NCI-H82 treated with DMSO at 0.1 percent for 48 hours (cell line): ENCODE measurements at regions not wholly inside any gene's neighbourhood (a gene's known extent, or its start where the extent isn't known, plus 50 kb on each side); places are given as distances from the start of the nearest gene placed in this dataset.

Source experiments
- DNase-seq: peaks from one replicate; lab custom pipeline; 2025; ENCODE audit not compliant: unreplicated experiment; lab: John Stamatoyannopoulos, UW

DNA sequence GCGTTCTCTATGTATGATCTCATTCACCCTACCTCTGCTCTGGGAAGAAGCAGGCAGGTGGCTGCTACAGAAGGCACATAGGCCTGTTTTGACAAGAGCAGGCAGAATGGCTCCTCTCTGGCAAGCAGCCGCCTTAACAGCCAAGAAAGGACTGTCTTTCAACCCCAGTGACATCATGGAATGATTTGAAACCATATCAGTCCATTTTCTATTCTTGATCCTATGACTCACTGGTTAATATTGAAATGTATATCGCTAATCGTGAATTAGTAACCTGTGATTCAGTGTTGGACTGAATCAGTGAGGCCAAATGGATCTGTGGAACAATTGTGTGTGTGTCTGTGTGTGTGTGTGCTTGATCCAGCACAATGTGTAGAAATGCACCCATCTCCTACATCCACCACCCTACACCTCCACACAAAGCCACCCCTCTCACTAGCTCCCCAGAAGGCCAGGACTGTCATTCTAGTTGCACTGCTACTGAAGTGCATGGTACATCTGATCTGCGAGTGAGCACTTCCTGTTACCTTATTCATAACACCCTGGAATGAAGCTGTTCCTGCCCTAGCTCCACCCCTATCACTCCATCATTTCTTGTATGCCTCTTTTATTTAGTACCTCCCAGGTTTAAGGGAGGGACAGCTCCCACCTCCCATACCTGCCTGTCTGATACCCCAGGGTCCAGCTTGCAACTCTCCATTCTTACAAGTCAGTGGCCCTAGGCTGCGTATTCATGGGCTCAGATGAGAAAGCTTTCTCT is 460.0 kb downstream of the FOXO1 start:
- no peak for DNase-seq

- no peak for DNase-seq
Observed at GRCh38 chr13:40207001-40207478, 459.4 kb downstream of the FOXO1 start.

DNA sequence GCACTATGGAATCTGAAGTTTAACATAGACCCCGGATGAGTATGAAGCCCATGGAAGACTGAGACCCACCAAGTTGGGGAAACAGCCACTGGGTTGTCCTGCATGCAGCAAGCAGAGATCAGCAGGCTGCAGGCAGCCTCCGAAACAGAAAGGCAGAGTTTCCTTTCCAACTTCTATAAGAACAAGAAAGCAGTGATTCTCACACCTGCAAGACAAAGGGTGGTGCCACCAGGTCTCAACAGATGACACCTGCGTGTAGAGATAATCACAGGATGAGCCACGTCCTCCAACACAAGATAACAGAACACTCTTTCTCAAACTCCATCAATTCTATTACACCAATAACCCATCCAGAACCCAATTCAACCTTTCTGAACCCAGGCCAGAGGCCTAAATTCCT is 457.9 kb downstream of the FOXO1 start:
- no peak for DNase-seq

- no peak for DNase-seq
Observed at GRCh38 chr13:40210865-40211585, 455.4 kb downstream of the FOXO1 start.

GRCh38 chr13:40211586-40211968 is 454.9 kb downstream of the FOXO1 start:
- DNase-seq: no peak

DNA sequence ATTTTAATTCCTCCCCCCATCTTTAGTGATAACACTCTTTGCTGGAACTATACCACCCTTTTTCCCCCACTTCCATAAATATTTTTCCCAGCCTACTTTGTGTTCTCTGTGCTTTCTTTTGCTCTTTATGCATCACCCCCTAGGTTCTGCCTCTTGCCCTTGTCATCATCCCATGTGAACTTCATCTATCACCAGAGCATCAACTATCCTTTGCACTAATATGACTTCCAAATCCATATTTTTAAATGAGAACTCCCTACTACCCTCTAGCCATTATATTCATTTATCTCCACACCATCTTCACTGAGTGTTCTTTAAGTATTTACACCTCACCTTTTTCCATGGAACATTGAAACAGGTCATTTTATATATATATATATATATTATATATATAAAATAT is 452.7 kb downstream of the FOXO1 start:
- DNase-seq: no peak

- DNase-seq: no peak
Observed at GRCh38 chr13:40215311-40215710, 451.1 kb downstream of the FOXO1 start.

DNA sequence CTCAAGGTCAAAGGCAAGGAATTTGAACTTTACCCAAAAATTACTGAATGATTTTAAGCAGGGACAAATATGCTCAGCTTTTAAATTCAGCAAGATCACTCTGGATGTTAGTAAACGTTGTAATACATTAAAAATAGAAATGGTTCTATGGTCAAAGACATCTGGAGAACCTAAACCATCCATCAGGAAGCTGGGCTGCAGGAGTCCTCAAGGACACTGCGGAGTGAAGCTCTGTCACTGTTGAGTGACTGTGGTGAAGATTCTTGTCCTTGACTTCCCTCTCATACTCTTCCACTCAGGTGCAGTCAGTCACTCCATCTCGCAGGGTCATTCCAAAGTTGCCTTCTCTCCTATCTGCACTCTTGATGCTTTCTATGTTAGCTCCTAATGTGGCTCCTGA is 450.7 kb downstream of the FOXO1 start:
- DNase-seq: no peak

- DNase-seq: no peak
Observed at GRCh38 chr13:40217675-40218074, 448.8 kb downstream of the FOXO1 start.

DNA sequence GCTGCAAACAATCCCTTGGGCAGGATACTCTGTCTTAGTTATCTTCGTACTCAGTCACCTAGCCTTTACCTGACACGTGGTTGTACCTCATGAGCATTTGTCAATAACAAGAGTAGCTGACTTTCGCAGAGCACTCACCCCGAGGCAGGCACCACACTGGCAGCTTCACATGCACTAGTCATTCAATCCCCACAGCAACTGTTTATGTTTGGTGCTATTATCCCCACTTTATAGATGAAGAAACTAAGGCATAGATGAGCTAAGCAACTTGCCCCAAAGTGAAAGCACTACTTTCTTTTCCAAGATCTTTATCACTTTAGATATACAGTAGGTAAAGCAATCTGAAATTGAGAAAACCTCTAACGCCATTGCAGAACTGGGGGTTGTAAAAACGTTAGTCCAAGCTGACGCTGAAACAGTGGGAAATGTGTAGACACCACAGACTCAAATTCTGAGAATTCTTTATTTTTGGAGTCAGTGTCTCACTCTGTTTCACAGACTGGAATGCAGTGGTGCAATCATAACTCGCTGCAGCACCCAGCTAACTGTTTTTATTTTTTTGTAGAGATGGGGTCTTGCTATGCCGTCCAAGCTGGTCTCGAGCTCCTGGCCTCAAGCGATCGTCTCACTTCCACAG is 446.0 kb downstream of the FOXO1 start:
- no peak for DNase-seq

DNA sequence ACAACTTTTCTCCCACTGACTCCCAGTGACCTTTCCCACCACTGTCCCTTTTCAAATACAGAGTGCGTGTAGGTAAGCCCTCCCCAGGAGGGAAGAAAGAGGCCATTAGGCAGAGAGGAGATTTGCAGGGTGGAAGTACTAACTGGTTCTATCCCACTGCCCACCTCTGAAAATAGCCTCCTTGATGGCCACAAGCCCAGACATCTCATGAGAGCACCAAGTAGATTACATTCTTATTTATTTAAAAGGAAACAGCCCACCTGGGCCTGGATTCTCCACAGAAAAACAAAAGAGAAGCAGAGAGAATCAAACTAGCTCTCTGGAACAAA is 445.3 kb downstream of the FOXO1 start:
- DNase-seq: no peak

GRCh38 chr13:40221460-40222201 is 444.8 kb downstream of the FOXO1 start:
- DNase-seq: no peak

- no peak for DNase-seq
Observed at GRCh38 chr13:40223585-40223984, 442.9 kb downstream of the FOXO1 start.

DNA sequence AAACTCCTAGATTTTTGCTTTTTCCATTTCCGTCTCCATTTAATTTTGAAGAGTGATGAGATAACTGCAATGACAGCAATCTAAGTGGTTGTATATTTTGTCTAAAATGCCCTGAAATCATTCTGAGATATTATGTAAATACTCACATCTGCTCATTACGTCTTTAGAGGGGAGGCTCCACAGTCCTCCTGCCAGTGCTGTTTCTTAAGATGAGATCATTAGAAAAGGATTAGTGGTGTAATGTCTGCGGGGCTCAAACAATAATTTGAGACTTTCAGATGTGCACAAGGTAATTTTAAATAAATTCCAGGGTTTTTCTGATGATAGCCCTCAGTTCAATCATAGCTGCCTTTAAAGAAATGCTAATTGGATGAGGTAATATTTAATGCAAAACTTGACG is 437.9 kb downstream of the FOXO1 start:
- peak; percentile 58 for DNase-seq

DNA sequence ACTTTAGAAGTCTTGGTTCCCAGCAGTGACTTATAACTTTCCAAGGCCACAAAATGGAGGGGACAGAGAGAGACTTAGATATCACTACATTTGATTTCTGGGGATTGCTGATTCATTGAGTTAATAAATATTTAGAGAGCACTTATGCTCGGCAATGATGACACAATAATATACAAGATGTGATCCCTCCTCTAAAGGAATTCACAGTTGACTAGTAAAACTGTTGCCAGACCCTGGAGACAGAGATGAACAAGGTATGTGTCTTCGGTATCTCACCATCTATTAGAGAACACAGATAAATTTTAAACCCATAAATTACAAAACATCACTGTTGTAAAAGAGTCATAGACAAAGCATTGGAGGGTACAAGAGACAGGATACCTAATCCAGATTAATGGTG is 437.5 kb downstream of the FOXO1 start:
- DNase-seq: no peak

DNA sequence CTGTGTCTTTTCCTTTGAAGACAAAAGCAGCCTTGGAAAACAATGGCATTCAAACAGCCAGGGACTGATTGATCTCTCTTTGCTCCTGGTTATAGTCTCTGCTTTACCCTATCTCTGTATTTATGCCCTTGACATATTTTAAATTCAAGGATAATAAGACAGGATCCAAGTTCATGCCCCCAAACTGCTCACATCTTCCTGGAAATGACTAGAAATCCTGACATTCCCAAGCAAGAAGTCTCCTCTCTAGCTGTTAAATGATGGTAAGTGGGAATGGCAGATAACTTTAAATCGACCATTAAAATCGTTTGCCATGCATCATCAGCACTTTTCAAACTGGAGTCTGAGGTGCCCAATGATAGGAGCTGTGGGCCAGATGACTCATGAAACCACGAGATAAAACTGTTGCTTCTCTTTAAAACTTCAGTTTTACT is 435.6 kb downstream of the FOXO1 start:
- DNase-seq: no peak

DNA sequence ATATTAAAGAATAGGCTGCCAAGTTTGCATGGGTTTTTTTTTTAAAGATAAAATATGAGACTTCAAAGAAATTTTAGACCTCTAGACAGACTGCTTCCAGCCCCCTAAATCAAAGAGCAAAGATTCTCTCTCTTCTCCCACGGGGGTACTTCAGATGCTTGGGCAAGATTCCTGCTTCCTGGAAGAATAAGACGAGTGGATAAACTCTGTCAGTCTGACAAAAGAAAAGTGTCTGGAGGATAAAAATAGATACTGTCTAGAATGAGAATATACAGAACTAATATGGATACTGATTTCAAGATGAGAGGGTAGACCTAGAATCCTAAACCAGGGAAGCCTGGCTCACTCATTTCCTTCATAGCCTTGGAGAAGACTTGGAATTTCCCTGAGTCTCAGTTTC is 435.1 kb downstream of the FOXO1 start:
- DNase-seq: no peak

GRCh38 chr13:40231751-40232150 is 434.7 kb downstream of the FOXO1 start:
- no peak for DNase-seq

DNA sequence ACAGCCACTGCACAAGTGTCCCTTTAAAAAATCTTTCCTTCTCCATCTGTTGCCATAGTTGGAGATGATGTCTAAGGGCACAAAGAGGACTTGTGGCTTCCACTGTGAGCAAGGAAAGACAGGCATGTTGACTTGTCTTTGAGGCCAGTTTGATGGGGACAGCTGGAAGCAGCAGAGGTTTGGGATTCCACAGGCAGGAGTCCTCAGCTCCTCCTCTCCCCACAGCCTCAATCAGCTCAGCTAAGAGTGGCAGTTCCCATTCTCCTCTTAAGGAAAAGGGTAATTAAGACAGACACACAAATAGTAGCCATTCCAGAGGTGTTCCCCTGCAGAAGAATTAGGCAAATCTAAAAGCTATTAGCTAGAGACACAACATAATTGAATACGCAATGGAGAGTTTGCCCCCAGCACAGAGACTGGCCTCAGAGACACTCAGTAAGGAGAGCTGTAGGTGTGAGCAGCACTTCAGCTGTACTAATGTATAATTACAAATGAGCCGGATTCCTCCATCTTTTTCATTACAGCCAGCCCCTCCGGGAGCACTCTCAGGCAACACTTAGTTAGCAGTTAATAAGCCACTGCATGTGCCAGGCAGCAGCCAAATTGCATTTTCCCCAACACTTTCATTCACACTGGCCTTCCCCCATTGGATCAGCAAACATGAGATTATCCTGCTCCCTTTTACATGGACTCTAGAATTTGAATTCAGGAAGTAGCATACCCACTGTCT is 434.0 kb downstream of the FOXO1 start:
- DNase-seq: peak; percentile 55

DNA sequence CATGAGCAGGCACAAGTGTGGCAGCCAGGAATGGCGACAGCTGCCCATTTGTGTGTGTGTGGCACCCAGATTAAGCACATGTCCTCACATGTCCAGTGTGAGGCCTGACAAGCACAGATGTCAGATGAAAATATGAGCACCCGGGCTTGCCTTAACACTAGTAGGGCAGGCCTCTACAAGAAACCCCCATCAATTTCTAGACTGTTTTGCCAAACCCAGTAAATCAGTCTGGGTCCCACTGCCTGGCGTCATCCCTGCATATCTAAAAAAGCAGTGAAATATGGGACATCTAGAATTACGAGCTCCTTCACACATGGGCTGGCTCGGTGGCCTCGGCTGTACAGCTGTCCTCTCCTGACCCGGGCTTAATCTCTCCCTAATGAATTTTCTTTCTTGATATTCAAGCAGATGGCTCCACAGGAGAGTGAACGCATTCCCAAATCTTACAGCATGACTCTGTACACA is 432.7 kb downstream of the FOXO1 start:
- peak; percentile 92 for DNase-seq
